IPS-15b (cell line): ENCODE measurements at regions not wholly inside any gene's neighbourhood (a gene's known extent, or its start where the extent isn't known, plus 50 kb on each side); places are given as distances from the start of the nearest gene placed in this dataset.
"Not testable (repeated sequence)": the region's sequence is repeated elsewhere in the genome, so short reads cannot be mapped to it uniquely, and the experiment has no call there.

Experiments used
- H3K27me3 ChIP-seq: one replicate; pipeline ENCODE4 v1.6.1; 2013; ENCODE audit warnings: low read length; ENCODE audit not compliant: control insufficient read depth, insufficient read depth
- H3K36me3 ChIP-seq: one replicate; pipeline ENCODE4 v1.6.1; 2013; ENCODE audit warnings: low read length; ENCODE audit not compliant: control insufficient read depth, insufficient read depth
- H3K4me1 ChIP-seq: one replicate; pipeline ENCODE4 v1.6.1; 2013; ENCODE audit warnings: mild to moderate bottlenecking, low read length; ENCODE audit not compliant: control insufficient read depth, insufficient read depth
- H3K4me3 ChIP-seq: one replicate; pipeline ENCODE4 v1.5.1; 2013; ENCODE audit warnings: low read depth, low read length
- H3K9ac ChIP-seq: one replicate; pipeline ENCODE4 v1.6.1; 2013; ENCODE audit warnings: low read depth, mild to moderate bottlenecking, low read length
- H3K9me3 ChIP-seq: one replicate; pipeline ENCODE4 v1.6.1; 2013; ENCODE audit warnings: mild to moderate bottlenecking, low read length; ENCODE audit not compliant: control insufficient read depth, insufficient read depth

DNA sequence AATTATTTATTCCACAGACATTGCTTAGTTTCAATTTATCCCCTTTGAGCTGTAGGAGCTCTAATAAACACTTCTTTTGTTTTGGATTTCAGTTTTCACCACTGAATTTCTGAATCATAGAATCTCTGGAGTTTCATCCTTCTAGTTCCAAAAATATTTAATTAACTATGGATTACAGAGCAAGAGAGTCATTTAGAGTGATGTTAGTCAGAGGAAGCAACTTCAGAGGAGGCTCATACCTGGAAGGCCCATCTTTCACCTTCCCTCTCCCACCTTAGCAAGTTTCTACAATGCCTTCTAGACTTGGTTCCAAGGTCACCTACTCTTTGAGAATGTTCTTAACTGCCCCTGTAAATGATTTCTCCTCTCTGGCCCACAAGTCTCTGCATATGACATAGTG lies 353.2 kb downstream of the SPRY2 start:
- H3K4me3 ChIP-seq, result no peak overlapping the region
- no peaks in the 10 kb centered on the region for H3K4me1 ChIP-seq
- no peaks in the 10 kb centered on the region for H3K27me3 ChIP-seq
- no peaks in the 10 kb centered on the region for H3K9me3 ChIP-seq
- no peaks in the 10 kb centered on the region for H3K36me3 ChIP-seq
- no peak overlapping the region for H3K9ac ChIP-seq

DNA sequence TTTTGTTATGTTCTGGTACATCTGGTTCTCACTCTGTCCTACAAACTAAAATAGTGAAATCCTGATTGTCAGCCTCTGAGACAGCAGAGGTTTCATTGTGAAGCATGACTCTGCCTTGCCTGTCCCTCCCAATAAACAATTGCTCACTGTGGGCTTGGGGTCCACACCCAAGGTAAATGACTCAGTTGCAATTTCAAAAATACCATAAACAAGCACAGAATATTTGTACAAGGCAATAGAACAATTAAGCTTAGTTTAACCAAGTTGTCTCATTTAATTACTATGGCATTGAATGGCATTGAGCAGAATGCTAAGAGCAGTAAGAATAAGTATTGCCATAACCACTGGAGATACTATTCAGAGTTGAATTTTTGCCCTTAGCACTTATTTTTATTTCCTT lies 353.6 kb downstream of the SPRY2 start:
- no peaks in the 10 kb centered on the region for H3K9me3 ChIP-seq
- H3K4me1 ChIP-seq, result no peaks in the 10 kb centered on the region
- H3K36me3 ChIP-seq, result no peaks in the 10 kb centered on the region
- no peak overlapping the region for H3K4me3 ChIP-seq
- no peaks in the 10 kb centered on the region for H3K27me3 ChIP-seq
- no peak overlapping the region for H3K9ac ChIP-seq

DNA sequence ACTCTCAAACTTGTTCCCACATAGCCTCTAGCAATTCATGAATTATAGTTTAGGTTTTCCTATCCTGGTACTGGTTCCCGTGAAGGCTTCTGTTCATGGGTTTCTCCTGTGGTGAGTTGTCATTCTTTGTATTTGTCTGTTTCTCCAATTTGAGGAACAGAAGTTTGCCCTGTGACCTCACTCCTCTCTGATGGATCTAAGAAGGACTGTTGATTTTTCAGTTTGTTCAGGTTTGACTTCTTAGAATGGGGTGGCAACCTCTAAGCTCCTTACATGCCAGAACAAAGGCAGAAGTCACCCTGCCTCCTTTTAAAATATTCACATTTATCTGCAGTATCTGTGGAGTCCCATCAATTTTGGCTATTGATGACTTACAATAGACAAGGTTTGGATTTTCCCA lies 354.0 kb downstream of the SPRY2 start:
- Histone ChIP-seq H3K36me3 (no peaks in the 10 kb centered on the region), H3K4me1 (no peaks in the 10 kb centered on the region), H3K9ac (no peak overlapping the region), H3K4me3 (no peak overlapping the region), H3K27me3 (no peaks in the 10 kb centered on the region), H3K9me3 (no peaks in the 10 kb centered on the region)

DNA sequence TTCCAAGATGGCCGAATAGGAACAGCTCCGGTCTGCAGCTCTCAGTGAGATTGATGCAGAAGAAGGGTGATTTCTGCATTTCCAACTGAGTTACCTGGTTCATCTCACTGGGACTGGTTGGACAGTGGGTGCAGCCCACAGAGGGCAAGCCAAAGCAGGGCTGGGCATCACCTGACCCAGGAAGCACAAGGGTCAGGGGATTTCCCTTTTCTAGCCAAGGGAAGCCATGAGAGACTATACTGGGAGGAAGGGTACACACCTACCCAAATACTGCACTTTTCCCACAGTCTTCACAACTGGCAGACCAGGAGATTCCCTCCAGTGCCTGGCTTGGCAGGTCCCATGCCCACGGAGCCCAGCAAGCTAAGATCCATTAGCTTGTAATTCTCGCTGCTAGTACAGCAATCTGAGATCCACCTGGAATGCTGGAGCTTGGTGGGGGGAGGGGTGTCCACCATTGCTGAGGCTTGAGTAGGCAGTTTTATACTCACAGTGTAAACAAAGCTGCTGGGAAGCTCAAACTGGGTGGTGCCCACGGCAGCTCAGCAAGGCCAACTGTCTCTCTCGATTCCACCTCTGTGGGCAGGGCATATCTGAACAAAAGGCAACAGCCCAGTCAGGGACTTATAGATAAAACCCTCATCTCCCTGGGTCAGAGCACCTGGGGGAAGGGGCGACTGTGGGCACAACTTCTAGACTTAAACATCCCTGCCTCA lies 365.8 kb downstream of the SPRY2 start:
- H3K9ac ChIP-seq, H3K9me3 ChIP-seq, H3K36me3 ChIP-seq, H3K4me3 ChIP-seq, H3K27me3 ChIP-seq, H3K4me1 ChIP-seq: not testable (repeated sequence)

DNA sequence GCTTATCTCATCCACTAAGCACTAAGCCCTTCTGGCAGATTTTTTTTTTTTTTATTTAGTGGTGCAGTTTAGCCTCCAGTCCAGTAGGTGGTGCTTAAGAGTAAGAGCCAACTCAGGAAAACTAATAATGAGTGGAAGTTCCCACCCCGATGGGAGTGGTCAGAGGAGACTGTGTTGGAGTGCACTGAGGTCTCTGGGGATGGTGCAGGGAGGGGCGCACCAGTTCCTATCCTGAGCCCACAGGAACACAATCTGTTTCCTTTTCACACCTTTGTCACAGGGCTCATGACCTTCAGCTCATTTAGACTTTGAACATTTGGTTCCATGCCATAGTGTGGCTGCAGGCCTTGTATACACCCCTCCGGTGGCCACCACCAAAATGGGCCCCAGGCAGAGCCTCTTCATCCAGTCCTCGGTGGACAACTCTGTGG lies 367.4 kb downstream of the SPRY2 start:
- H3K36me3 ChIP-seq, result no peaks in the 10 kb centered on the region
- H3K9me3 ChIP-seq, result no peaks in the 10 kb centered on the region
- H3K9ac ChIP-seq, result no peak overlapping the region
- no peaks in the 10 kb centered on the region for H3K4me1 ChIP-seq
- no peak overlapping the region for H3K4me3 ChIP-seq
- no peaks in the 10 kb centered on the region for H3K27me3 ChIP-seq

DNA sequence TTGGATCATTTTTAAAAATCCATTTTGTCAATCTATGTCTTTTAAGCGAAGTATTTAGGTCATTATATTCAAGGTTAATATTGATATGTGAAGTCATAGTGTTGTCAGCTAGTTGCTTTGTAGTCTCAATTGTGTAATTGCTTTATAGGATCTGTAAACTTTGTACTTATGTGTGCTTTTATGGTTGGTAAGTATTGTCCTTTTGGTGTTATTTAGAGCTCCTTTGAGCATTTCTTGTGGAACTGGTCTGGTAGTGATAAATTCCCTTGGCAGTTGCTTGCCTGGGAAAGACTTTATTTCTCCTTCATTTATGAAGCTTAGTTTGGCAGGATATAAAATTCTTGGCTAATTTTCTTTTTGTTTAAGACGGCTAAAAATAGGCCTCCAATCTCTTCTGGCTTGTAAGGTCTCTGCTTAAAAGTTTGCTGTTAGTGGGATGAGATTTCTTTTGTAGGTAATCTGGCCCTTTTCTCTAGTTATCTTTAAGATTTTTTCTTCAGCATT lies 368.8 kb downstream of the SPRY2 start:
- Histone ChIP-seq H3K36me3 (no peaks in the 10 kb centered on the region), H3K9me3 (no peaks in the 10 kb centered on the region), H3K9ac (no peak overlapping the region), H3K4me3 (no peak overlapping the region), H3K4me1 (peaks cover 1% of the 10 kb centered on the region), H3K27me3 (no peaks in the 10 kb centered on the region)

DNA sequence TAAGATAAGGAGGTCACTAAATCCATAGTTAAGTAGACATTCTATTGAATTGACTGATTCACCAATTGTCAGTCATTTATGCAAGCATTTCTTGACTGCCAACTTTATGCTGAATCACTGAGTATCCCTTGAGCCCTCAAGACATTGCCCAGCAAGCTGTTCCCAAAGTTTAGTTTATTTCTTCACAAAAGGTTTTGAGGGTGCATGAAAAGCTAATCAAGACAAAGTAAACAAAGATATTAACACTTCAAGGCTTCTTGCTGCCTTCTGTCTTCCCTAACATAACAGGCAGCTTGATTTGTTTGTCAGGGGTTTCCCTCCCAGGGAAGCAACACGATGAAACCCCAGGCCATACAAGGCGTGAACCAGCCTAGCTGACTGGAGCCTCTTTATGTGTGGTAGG lies 374.4 kb downstream of the SPRY2 start:
- Histone ChIP-seq H3K4me1 (peaks cover 8% of the 10 kb centered on the region), H3K4me3 (no peak overlapping the region), H3K9ac (no peak overlapping the region), H3K36me3 (peaks cover 4% of the 10 kb centered on the region), H3K27me3 (no peaks in the 10 kb centered on the region), H3K9me3 (no peaks in the 10 kb centered on the region)

DNA sequence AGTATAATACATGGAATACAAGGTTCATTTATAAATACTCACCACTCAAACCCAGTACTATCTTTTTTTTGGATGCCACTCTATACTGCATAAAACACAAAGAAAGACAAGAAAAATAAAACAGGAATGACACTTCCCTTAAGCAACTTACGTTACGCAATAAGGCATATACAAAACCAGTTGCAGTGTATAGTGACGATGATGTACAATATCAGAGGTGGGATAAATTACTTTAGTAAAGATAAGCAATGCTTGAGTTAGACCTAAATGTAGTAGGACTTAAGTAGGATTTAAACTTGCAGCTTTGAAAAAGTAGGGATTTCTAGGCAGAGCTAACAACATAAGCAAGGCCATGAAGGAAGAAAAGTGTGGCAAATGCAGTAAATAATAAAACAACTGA lies 374.9 kb downstream of the SPRY2 start:
- H3K27me3 ChIP-seq, result no peaks in the 10 kb centered on the region
- H3K4me3 ChIP-seq, result no peak overlapping the region
- peaks cover 8% of the 10 kb centered on the region for H3K4me1 ChIP-seq
- H3K36me3 ChIP-seq, result peaks cover 4% of the 10 kb centered on the region
- no peaks in the 10 kb centered on the region for H3K9me3 ChIP-seq
- no peak overlapping the region for H3K9ac ChIP-seq

DNA sequence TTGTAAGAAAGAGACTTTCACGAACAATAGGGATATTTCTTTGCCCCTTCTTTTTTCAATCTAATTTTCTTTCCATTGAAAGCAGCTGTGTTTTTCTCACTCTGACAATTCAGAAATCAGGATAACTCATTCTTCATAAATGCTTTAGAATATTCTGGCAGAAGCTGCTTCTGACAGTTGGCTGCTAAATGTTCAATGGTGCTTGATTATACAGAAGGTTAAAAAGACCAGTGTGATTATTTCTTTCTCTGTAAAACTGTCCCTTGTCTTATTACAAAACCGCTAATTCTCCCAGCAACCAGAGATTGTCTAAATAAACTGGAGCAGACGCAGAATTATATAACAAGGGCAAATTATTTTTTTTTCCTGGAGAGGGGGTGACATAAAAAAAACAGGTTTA lies 394.4 kb downstream of the SPRY2 start:
- H3K9me3 ChIP-seq, result no peaks in the 10 kb centered on the region
- H3K4me1 ChIP-seq, result no peaks in the 10 kb centered on the region
- no peak overlapping the region for H3K9ac ChIP-seq
- H3K27me3 ChIP-seq, result no peaks in the 10 kb centered on the region
- no peaks in the 10 kb centered on the region for H3K36me3 ChIP-seq
- H3K4me3 ChIP-seq, result no peak overlapping the region

DNA sequence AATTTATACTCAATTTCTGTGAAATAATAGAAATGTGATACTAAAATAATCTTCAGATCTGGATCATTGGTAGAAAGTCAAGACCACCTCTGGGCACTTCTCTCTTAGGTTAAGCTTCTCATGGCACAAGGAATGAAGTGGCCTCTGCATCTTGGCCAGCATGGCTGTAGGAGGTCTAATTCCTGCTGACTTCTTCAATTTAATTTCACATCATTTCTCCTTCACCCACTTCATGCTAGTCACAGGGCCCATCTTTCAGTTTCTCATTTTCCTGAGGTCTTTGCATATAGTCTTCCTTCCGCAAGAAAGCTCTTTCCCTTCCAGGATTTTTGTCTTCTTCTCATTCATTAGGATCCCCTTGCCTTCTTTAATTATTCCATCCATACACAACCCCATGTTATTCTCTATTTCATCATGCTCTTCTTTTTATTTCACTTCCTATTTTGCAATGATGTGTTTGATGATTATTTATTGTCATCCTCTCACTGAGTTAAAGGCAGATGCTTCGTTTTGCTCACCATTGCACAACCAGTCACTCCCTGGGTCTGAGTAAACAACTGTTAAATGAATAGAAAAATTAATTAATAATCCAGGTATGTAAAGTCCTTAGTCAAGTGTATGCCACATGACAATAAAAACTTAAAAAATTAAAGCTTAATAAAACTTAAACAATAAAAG lies 397.4 kb downstream of the SPRY2 start:
- H3K9ac ChIP-seq, result no peak overlapping the region
- H3K4me3 ChIP-seq, result no peak overlapping the region
- H3K4me1 ChIP-seq, result no peaks in the 10 kb centered on the region
- no peaks in the 10 kb centered on the region for H3K27me3 ChIP-seq
- H3K9me3 ChIP-seq, result no peaks in the 10 kb centered on the region
- no peaks in the 10 kb centered on the region for H3K36me3 ChIP-seq

DNA sequence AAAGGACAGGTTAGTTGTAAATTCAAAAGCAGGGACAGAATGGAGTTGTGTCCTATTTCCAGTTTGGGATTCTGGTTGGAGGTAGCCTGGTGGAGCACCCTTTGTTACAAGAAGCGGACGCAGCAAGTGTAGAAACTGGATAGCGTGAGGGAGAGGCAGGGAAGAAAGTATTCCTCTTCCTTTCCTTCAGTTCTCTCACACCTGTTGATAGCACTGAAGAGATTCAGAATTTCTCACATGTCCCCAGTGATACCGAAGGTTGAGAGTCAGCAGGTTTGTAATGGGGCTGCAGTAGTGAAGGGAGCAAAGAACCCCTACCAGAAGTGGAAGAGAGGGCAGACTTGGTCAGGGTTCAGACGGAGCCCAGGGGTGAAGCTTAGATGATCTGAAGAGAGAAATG lies 399.2 kb downstream of the SPRY2 start:
- no peak overlapping the region for H3K4me3 ChIP-seq
- no peaks in the 10 kb centered on the region for H3K36me3 ChIP-seq
- H3K9ac ChIP-seq, result no peak overlapping the region
- H3K9me3 ChIP-seq, result no peaks in the 10 kb centered on the region
- H3K27me3 ChIP-seq, result no peaks in the 10 kb centered on the region
- H3K4me1 ChIP-seq, result no peaks in the 10 kb centered on the region

DNA sequence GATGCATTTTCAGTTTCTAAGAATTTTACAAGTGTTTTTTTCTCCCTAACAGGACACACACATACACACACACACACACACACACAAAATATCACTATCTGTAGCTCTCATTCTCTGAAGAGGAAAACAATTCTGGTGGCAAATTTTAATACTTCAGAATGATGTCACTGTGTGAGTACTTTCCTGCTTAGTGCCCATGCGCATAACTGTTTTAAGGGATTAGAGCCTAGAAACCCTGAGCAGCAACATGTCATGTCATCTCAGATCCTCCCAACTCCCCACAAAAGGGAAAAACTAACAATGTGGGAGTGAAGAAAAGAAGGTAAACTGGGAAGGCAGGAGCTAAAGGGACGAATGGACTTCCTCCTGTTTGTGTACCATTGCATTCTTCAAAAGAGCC lies 401.2 kb downstream of the SPRY2 start:
- Histone ChIP-seq H3K9ac (no peak overlapping the region), H3K27me3 (no peaks in the 10 kb centered on the region), H3K4me1 (no peaks in the 10 kb centered on the region), H3K4me3 (no peak overlapping the region), H3K36me3 (no peaks in the 10 kb centered on the region), H3K9me3 (no peaks in the 10 kb centered on the region)
